Brain microvascular endothelial cell (primary cell): ENCODE measurements at regions not wholly inside any gene's neighbourhood (a gene's known extent, or its start where the extent isn't known, plus 50 kb on each side); places are given as distances from the start of the nearest gene placed in this dataset.
"Not testable (repeated sequence)": the region's sequence is repeated elsewhere in the genome, so short reads cannot be mapped to it uniquely, and the experiment has no call there.

Experiments
- DNase-seq: peaks from one replicate; pipeline ENCODE4 v3.0.0-alpha.2; 2020
- H3K27ac ChIP-seq: fragments of 250-450 bp; sonication (Bioruptor Pico); 2 replicates; pipeline ENCODE4 v1.5.1; 2020; ENCODE audit warnings: mild to moderate bottlenecking, moderate library complexity
- H3K27me3 ChIP-seq: fragments of 250-450 bp; sonication (Bioruptor Pico); replicated peaks from 2 replicates; pipeline ENCODE4 v1.5.1; 2020; ENCODE audit warnings: mild to moderate bottlenecking
- H3K36me3 ChIP-seq: fragments of 250-450 bp; sonication (Bioruptor Pico); replicated peaks from 2 replicates; pipeline ENCODE4 v1.5.1; 2020; ENCODE audit warnings: mild to moderate bottlenecking
- H3K4me3 ChIP-seq: 2 replicates; pipeline ENCODE4 v1.5.1; 2011; ENCODE audit warnings: low read depth, mild to moderate bottlenecking, control low read depth, low read length, moderate library complexity
- CTCF ChIP-seq: IDR thresholded peaks from 2 replicates; pipeline ENCODE4 v1.5.1; 2011; ENCODE audit warnings: low read depth, mild to moderate bottlenecking, moderate library complexity, low read length, control low read depth, inconsistent platforms; ENCODE audit errors: missing control alignments
- in situ Hi-C: cut with HindIII; loops from 2 replicates; pipeline ENCODE4 v1.10.0; 2017; ENCODE audit warnings: low sequenced_read_pairs, low pct_ligation_motif_present

- H3K36me3 ChIP-seq, result no peaks in the 10 kb centered on the region
- H3K4me3 ChIP-seq, result no peak overlapping the region
- no peak overlapping the region for H3K27ac ChIP-seq
- in situ Hi-C loops, result no loop called here
- DNase-seq, result no peak
- H3K27me3 ChIP-seq, result no peaks in the 10 kb centered on the region
- no peak for TF ChIP-seq CTCF
Measured at GRCh38 chr21:43286196-43286595, 117.4 kb downstream of the CRYAA start.

- no peak overlapping the region for H3K27ac ChIP-seq
- DNase-seq, result no peak
- H3K27me3 ChIP-seq, result no peaks in the 10 kb centered on the region
- TF ChIP-seq CTCF, result no peak
- no peak overlapping the region for H3K4me3 ChIP-seq
- in situ Hi-C loops, result no loop called here
- no peaks in the 10 kb centered on the region for H3K36me3 ChIP-seq
Measured at GRCh38 chr21:43284700-43285099, 115.9 kb downstream of the CRYAA start.

GRCh38 chr21:43284238-43284637, 115.4 kb downstream of the CRYAA start:
- Histone ChIP-seq H3K27ac (no peak overlapping the region), H3K36me3 (no peaks in the 10 kb centered on the region), H3K4me3 (no peak overlapping the region), H3K27me3 (no peaks in the 10 kb centered on the region)
- no peak for TF ChIP-seq CTCF
- no peak for DNase-seq
- in situ Hi-C loops, result no loop called here

- H3K27me3 ChIP-seq, H3K27ac ChIP-seq, H3K36me3 ChIP-seq, H3K4me3 ChIP-seq, DNase-seq, in situ Hi-C loops: not testable (repeated sequence)
Measured at GRCh38 chr21:43283925-43284221, 115.1 kb downstream of the CRYAA start.

GRCh38 chr21:43283136-43283924, 114.5 kb downstream of the CRYAA start:
- in situ Hi-C loops, result no loop called here
- no peaks in the 10 kb centered on the region for H3K27me3 ChIP-seq
- H3K4me3 ChIP-seq, result no peak overlapping the region
- DNase-seq, result no peak
- H3K27ac ChIP-seq, result no peak overlapping the region
- no peak for TF ChIP-seq CTCF
- no peaks in the 10 kb centered on the region for H3K36me3 ChIP-seq

GRCh38 chr21:43282358-43283120, 113.7 kb downstream of the CRYAA start:
- no peak overlapping the region for H3K27ac ChIP-seq
- no peaks in the 10 kb centered on the region for H3K27me3 ChIP-seq
- TF ChIP-seq CTCF, result no peak
- in situ Hi-C loops, result no loop called here
- no peak overlapping the region for H3K4me3 ChIP-seq
- no peak for DNase-seq
- no peaks in the 10 kb centered on the region for H3K36me3 ChIP-seq
